Activated naive CD4-positive, alpha-beta T cell treated with anti-CD3 and anti-CD28 coated beads, Interleukin-2, amount 10 ng/mL, durations not matched to agents 7 days and 5 days (primary cell): ENCODE measurements at regions not wholly inside any gene's neighbourhood (a gene's known extent, or its start where the extent isn't known, plus 50 kb on each side); places are given as distances from the start of the nearest gene placed in this dataset.
"Not testable (repeated sequence)": the region's sequence is repeated elsewhere in the genome, so short reads cannot be mapped to it uniquely, and the experiment has no call there.

Experiments used
- CTCF ChIA-PET: fragments of 350-600 bp; sonication (Branson Sonifier 250); formaldehyde crosslinking; loops from one replicate; lab custom pipeline; 2021; ENCODE audit warnings: antibody characterized with exemption; lab: Charles Lee
- DNase-seq: peaks from one replicate; pipeline ENCODE4 v3.0.0-alpha.2; 2020
- H3K27ac Mint-ChIP-seq: one replicate; pipeline ENCODE4 v1.8.0; 2021; ENCODE audit warnings: mild to moderate bottlenecking, moderate library complexity, mixed read lengths
- H3K27me3 Mint-ChIP-seq: one replicate; pipeline ENCODE4 v1.8.0; 2021; ENCODE audit warnings: mild to moderate bottlenecking, mixed read lengths
- H3K36me3 Mint-ChIP-seq: one replicate; pipeline ENCODE4 v1.8.0; 2021; ENCODE audit warnings: mixed read lengths
- H3K4me1 Mint-ChIP-seq: one replicate; pipeline ENCODE4 v1.8.0; 2021; ENCODE audit warnings: mixed read lengths
- H3K4me3 Mint-ChIP-seq: one replicate; pipeline ENCODE4 v1.8.0; 2021; ENCODE audit warnings: mild to moderate bottlenecking, moderate library complexity, mixed read lengths
- H3K9me3 Mint-ChIP-seq: one replicate; pipeline ENCODE4 v1.8.0; 2021; ENCODE audit warnings: mixed read lengths

DNA sequence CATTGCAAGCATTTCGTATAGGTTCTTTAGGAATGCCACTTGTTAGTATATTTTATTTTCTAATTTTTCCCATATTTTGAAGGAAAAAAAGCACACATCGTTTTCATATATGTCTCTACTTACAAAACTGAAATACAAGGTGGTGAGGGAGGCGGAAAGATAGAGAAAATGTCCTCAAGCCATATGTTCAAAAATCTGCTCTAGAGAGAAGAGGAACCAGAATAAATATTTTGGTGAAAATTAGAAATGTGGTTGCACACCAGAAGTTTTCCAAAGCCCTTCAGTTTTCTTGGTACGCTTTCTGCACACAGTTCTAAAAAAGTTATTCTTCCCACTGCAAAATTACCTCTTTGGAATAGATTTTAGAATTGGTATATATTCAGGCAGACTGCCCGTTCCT lies 107.4 kb upstream of the RHOBTB1 start:
- no peak for DNase-seq
- Mint-ChIP-seq H3K9me3 (no peaks in the 10 kb centered on the region), H3K36me3 (no peaks in the 10 kb centered on the region), H3K4me1 (no peaks in the 10 kb centered on the region), H3K4me3 (no peak overlapping the region), H3K27me3 (no peaks in the 10 kb centered on the region), H3K27ac (no peak overlapping the region)
- CTCF ChIA-PET = no interaction called here

DNA sequence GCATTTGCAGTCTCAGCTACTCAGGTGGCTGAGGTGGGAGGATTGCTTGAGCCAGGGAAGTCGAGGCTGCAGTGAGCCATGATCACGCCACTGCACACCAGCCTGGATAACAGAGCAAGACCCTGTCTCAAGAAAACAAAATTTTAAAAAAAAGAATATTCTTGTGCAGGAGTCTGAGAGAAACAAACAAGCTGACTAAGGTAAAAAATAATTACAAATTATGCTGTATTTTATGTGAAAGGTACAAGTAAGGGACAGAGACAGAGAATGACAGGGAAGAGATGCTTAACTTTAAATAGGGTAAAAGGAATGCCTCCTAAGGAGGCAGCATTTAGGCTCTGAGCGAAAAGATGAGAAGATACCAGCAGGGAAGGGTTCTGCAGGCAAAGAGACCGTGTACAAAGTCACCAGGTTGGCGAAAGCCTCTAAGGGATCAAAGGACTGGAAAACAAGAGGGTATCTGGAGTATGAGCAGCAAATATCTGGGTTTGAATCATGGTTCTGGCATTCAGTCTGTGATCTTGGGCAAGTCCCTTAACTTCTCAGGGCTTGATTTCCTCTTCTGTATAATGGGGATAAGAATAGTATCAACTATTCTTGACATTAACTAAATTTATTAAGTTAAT lies 106.2 kb upstream of the RHOBTB1 start:
- no peaks in the 10 kb centered on the region for H3K36me3 Mint-ChIP-seq
- H3K27me3 Mint-ChIP-seq = no peaks in the 10 kb centered on the region
- CTCF ChIA-PET = no interaction called here
- no peak overlapping the region for H3K27ac Mint-ChIP-seq
- no peak for DNase-seq
- H3K9me3 Mint-ChIP-seq = no peaks in the 10 kb centered on the region
- H3K4me1 Mint-ChIP-seq = no peaks in the 10 kb centered on the region
- no peak overlapping the region for H3K4me3 Mint-ChIP-seq

DNA sequence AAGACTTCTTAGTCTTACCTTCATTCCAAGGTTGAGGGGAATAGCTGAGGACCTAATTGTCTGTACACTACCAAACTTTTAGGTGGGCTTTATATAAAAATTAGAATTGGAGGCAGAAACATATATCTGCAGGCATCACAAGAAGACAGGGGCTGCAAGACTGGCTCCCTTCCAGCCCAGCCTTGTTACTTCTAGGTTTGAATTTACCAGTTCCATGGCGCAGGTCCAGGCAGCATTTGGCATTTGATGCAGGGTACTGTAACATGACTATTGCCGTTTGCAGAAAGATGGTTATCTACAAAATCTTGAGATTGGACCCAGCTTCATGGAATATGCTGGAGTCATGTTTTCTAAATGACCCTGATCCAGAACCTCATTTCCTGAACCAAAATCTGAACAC lies 105.4 kb upstream of the RHOBTB1 start:
- H3K27me3 Mint-ChIP-seq = no peaks in the 10 kb centered on the region
- H3K4me3 Mint-ChIP-seq = no peak overlapping the region
- CTCF ChIA-PET = no interaction called here
- H3K9me3 Mint-ChIP-seq = no peaks in the 10 kb centered on the region
- H3K4me1 Mint-ChIP-seq = no peaks in the 10 kb centered on the region
- no peak for DNase-seq
- H3K27ac Mint-ChIP-seq = no peak overlapping the region
- H3K36me3 Mint-ChIP-seq = no peaks in the 10 kb centered on the region

DNA sequence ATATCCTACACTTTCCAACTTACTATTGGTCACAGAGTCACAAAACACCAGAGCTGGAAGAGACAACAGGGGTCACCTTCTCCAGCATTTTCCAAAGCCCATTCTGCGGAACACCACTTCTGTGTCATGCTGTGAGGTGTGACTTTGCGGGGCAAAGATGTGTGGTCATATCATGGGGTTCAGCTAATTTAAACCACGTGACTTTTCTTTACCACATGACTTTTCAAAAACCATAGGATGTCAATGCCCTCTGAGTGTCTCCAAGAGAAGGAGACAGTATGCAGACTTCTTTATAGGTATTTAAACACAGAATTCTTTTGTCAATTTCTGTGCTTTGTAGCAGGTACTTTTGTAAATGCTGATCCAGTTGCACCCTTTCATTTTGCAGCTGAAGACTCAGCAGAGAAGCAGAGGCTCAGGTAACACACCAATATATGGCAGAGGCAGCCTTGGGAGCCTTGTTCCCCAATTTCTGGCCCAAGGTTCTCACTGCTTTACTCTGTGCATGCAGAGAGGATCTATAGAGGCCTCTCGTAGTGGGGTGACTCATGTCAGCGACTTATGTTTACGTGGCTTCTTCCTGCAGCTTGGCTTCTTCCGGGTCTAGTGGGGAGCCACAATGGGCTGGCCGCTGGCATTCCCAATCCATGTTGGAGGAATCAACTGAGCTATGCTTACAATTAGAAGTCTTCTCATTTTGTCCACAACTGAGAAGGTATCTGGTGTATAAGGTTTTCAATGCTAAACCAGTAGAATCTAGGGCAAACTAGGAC lies 104.0 kb upstream of the RHOBTB1 start:
- no peaks in the 10 kb centered on the region for H3K4me1 Mint-ChIP-seq
- no peaks in the 10 kb centered on the region for H3K27me3 Mint-ChIP-seq
- DNase-seq = no peak
- H3K27ac Mint-ChIP-seq = no peak overlapping the region
- CTCF ChIA-PET = no interaction called here
- H3K4me3 Mint-ChIP-seq = no peak overlapping the region
- no peaks in the 10 kb centered on the region for H3K9me3 Mint-ChIP-seq
- no peaks in the 10 kb centered on the region for H3K36me3 Mint-ChIP-seq

DNA sequence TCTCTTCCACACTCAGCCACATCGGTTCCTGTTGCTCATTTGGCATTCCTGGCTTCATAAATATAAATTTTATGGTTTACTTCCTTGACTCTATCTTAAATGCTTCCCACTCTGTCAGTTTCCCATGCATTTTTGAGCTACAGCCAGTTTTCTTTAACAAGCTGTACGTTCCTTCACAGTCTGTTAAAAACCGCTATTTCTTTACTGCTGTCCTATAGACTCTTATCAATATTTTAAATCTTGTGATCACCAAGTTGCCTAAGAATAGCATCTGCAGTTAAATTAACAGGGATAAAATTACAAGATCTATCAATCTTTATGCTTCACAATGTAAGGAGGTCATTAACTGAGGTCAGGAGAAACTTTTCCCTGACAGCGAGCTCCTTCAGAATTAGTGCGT lies 103.1 kb upstream of the RHOBTB1 start:
- H3K36me3 Mint-ChIP-seq = no peaks in the 10 kb centered on the region
- H3K4me3 Mint-ChIP-seq = no peak overlapping the region
- CTCF ChIA-PET = no interaction called here
- no peak for DNase-seq
- no peaks in the 10 kb centered on the region for H3K9me3 Mint-ChIP-seq
- H3K27ac Mint-ChIP-seq = no peak overlapping the region
- H3K27me3 Mint-ChIP-seq = no peaks in the 10 kb centered on the region
- H3K4me1 Mint-ChIP-seq = no peaks in the 10 kb centered on the region

DNA sequence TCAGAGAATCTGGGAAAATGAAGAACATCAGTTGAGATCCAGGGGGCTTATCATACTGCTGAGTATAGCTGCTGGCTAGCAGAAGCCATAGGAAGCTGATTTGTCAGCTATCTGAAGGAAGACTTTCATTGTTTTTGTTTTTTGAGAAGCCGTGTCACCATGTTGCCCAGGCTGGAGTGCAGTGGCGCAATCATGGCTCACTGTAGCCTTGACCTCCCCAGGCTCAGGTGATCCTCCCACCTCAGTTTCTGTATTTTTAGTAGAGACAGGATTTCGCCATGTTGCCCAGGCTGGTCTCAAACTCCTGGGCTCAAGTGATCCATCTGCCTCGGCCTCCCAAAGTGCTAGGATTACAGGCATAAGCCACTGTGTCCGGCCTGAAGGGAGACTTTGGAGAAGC lies 101.5 kb upstream of the RHOBTB1 start:
- H3K4me3 Mint-ChIP-seq, CTCF ChIA-PET, H3K4me1 Mint-ChIP-seq, H3K27ac Mint-ChIP-seq, H3K9me3 Mint-ChIP-seq, H3K27me3 Mint-ChIP-seq, H3K36me3 Mint-ChIP-seq, DNase-seq: not testable (repeated sequence)

DNA sequence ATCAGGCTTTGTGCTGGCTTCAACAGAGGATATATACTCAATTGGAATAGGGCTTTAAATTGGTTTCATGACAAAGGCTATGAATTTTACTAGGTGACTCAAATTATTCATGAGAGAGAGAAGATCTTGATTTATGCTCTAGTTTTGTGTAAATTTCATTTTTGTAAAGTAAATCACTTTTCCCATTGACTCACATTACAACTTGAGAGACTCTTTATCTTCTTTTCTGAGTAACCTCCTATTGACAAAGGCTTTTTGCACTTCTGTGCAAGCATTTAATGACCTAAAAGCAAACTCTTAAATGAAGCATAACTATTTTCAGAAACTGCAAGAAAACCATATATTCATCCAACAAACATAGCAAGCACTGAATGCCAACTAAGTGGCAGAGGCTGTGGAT lies 98.5 kb upstream of the RHOBTB1 start:
- Mint-ChIP-seq H3K4me3 (no peak overlapping the region), H3K27me3 (no peaks in the 10 kb centered on the region), H3K27ac (no peak overlapping the region), H3K9me3 (no peaks in the 10 kb centered on the region), H3K4me1 (no peaks in the 10 kb centered on the region), H3K36me3 (no peaks in the 10 kb centered on the region)
- CTCF ChIA-PET = no interaction called here
- no peak for DNase-seq

DNA sequence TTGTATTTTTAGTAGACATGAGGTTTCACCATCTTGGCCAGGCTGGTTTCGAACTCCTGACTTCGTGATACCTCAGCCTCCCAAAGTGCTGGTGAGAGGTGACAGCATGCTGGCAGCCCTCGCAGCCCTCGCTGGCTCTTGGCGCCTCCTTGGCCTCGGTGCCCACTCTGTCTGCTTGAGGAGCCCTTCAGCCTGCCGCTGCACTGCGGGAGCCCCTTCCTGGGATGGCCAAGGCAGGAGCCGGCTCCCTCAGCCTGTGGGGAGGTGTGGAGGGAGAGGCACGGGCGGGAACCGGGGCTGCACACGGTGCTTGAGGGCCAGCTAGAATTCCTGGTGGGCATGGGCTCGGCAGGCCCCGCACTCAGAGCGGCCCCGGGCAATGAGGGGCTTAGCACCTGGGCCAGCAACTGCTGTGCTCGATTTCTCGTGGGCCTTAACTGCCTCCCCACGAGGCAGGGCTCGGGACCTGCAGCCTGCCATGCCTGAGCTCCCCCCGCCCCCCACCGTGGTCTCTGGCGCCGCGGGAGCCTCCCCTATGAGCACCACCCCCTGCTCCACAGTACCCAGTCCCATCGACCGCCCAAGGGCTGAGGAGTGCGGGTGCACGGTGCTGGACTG lies 96.5 kb upstream of the RHOBTB1 start:
- H3K27me3 Mint-ChIP-seq = no peaks in the 10 kb centered on the region

DNA sequence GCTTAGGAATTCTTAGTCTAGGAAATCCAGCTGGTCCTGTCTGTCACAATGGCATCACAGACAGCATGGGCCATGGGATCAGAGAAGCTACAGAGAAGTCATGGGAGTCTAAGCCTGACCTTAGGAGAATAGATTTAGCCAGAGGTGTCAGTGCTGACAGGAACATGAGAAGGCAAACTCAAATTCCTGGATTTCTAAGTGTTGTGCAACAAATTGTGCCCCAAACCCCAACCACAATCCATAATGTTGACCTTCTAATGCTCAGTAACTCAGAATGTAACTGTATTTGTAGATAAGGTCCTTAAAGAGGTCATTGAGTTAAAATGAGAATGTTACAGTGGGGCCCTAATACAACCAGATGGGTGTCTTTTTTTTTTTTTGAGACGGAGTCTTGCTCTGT lies 95.9 kb upstream of the RHOBTB1 start:
- Mint-ChIP-seq H3K27ac (no peak overlapping the region), H3K4me1 (no peaks in the 10 kb centered on the region), H3K9me3 (no peaks in the 10 kb centered on the region), H3K27me3 (no peaks in the 10 kb centered on the region), H3K36me3 (no peaks in the 10 kb centered on the region), H3K4me3 (no peak overlapping the region)
- CTCF ChIA-PET = no interaction called here
- no peak for DNase-seq

More for the DNA sequence above, 96.5 kb upstream of the RHOBTB1 start:
- Mint-ChIP-seq H3K4me3 (no peak overlapping the region), H3K27ac (no peak overlapping the region), H3K9me3 (no peaks in the 10 kb centered on the region), H3K36me3 (no peaks in the 10 kb centered on the region), H3K4me1 (no peaks in the 10 kb centered on the region)
- no peak for DNase-seq
- CTCF ChIA-PET = no interaction called here

DNA sequence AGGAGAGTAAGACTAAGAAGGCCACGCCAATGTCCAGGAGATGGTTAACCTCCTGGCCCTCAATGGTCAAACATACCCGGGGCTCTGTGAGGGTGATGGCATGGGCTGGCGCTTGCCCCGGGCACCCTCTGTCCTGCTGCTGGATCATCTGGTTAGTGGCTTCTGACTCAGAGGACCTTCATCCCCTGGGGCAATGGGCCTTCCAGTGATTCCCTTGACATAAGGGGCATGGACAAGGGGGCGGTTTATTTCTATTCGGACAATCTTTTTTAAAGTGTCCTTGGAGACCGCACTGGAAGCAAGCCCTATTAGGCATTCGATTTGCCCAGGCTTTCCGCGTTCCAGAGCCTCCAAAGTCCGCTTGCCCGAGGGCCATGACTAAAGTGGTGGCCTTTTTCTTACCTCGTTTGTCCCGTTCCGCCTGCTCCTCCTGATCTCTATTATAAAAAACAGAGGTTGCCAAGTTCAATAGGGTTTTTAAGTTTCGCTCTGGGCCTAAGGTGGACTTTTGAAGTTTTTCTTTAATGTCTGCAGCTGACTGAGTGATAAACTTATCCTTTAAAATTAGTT lies 93.4 kb upstream of the RHOBTB1 start:
- H3K9me3 Mint-ChIP-seq, H3K27me3 Mint-ChIP-seq, H3K4me3 Mint-ChIP-seq, H3K4me1 Mint-ChIP-seq, DNase-seq, CTCF ChIA-PET, H3K27ac Mint-ChIP-seq, H3K36me3 Mint-ChIP-seq: not testable (repeated sequence)

DNA sequence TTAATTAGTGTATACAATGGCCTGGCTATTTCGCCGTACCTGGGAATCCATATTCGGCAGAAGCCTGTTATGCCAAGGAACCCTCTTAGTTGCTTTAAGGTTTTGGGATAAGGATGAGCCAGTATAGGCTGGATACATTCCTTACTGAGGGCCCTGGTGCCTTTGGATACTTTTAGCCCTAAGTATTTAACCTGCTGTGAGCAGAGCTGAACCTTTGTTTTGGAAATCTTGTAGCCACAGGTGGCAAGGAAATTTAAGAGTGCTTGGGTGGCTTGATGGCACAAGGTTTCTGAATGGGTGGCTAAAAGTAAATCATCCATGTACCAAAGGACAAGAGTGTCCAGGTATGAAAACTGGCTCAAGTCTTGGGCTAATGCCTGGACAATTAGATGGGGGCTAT lies 92.2 kb upstream of the RHOBTB1 start:
- CTCF ChIA-PET, DNase-seq, H3K36me3 Mint-ChIP-seq, H3K27ac Mint-ChIP-seq, H3K4me1 Mint-ChIP-seq, H3K27me3 Mint-ChIP-seq, H3K4me3 Mint-ChIP-seq, H3K9me3 Mint-ChIP-seq: not testable (repeated sequence)

DNA sequence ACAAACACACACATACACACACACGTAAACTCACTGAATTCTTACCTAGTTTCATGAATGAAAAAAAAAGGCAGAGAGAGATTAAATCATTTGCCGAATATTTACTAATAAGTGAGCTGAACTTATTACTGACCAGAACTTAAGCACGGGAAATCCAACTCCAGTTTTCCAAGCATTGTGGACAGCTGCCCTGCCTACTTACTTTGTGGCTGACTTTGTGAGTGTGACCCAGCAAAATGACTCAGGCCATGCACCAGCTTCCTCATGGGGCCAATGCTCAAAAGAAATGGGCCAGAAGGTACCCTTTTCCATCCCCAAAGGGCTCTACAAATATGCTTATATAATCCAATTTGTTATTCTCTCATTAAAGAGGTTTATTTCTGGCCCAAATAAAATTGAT lies 87.4 kb upstream of the RHOBTB1 start:
- no peak for DNase-seq
- Mint-ChIP-seq H3K27ac (no peak overlapping the region), H3K9me3 (no peaks in the 10 kb centered on the region), H3K4me3 (no peak overlapping the region), H3K36me3 (no peaks in the 10 kb centered on the region), H3K27me3 (no peaks in the 10 kb centered on the region), H3K4me1 (no peaks in the 10 kb centered on the region)
- CTCF ChIA-PET = no interaction called here

DNA sequence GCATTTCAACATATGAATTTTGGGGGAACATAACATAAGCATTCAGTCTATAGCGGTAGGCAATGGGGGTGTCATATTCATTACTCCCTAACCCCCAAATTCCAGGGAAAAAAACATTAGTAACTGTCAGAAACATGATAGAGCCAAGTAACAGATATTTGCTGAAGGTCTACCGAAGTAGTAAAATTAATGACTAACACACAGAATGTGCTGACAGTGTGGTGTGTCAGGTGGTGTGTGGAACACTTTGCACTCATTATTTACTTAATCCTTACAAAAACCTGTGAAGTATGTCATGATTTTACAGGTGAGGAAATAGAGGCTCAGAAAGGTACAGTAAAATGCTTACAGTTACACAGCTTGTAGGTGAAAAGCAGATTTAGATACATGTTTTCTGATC lies 85.4 kb upstream of the RHOBTB1 start:
- H3K4me1 Mint-ChIP-seq = no peaks in the 10 kb centered on the region
- no peak overlapping the region for H3K27ac Mint-ChIP-seq
- CTCF ChIA-PET = no interaction called here
- H3K9me3 Mint-ChIP-seq = no peaks in the 10 kb centered on the region
- no peaks in the 10 kb centered on the region for H3K27me3 Mint-ChIP-seq
- no peak overlapping the region for H3K4me3 Mint-ChIP-seq
- no peaks in the 10 kb centered on the region for H3K36me3 Mint-ChIP-seq
- no peak for DNase-seq

DNA sequence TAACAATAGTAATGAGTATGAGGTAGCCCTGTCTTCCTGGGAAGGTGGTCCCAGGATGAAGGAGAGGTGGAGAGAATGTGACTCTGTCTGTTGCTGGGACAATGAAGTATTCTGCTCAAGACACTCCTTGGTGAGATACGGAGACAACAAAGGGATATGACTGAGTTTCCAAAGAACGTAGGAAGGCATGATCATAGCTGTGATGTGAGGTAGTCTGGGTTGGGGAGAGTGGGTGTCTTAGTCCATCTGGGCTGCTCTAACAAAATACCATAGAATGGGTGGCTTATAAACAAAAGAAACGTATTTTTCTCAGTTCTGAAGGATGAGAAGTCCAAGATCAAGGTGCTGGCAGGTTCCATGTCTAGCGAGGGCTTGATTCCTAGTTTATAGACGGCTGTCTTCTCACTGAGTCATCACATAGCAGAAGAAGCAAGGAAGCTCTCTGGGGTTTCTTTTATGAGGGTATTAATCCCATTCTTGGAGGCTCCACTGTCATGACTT lies 84.9 kb upstream of the RHOBTB1 start:
- H3K27ac Mint-ChIP-seq = no peak overlapping the region
- H3K36me3 Mint-ChIP-seq = no peaks in the 10 kb centered on the region
- CTCF ChIA-PET = no interaction called here
- no peaks in the 10 kb centered on the region for H3K27me3 Mint-ChIP-seq
- H3K9me3 Mint-ChIP-seq = no peaks in the 10 kb centered on the region
- H3K4me3 Mint-ChIP-seq = no peak overlapping the region
- no peaks in the 10 kb centered on the region for H3K4me1 Mint-ChIP-seq
- no peak for DNase-seq

DNA sequence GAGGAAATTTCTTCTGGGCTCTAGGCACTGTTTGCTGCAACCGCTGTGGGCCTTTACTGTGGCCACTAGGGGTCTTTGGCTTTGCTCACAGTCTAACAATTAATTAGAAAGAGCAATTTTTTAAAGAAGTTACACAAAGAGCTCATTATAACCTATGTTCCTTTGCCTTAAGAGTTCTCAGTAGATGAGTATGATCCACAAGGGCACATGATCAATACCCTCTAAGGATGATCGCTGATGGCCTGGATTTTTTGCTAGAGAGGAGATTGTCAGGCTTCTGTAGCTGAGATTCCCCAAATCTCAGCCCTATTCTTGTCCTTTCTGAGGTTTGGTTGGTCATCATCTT lies 80.8 kb upstream of the RHOBTB1 start:
- DNase-seq = no peak
- H3K9me3 Mint-ChIP-seq = no peaks in the 10 kb centered on the region
- H3K36me3 Mint-ChIP-seq = no peaks in the 10 kb centered on the region
- H3K27ac Mint-ChIP-seq = no peak overlapping the region
- H3K4me1 Mint-ChIP-seq = no peaks in the 10 kb centered on the region
- CTCF ChIA-PET = interaction anchor here (0.7 kb wide), 1 partner anchor 13 kb away, joined by 3 read pairs; no protein-coding TSS in a partner anchor
- no peaks in the 10 kb centered on the region for H3K27me3 Mint-ChIP-seq
- no peak overlapping the region for H3K4me3 Mint-ChIP-seq
